HepG2 (cell line): ENCODE measurements at regions not wholly inside any gene's neighbourhood (a gene's known extent, or its start where the extent isn't known, plus 50 kb on each side); places are given as distances from the start of the nearest gene placed in this dataset.

Experiments
- ATAC-seq: fragments of 200-7000 bp; cut with Tn5 transposase; 3 replicates; pipeline ENCODE4 v1.9.1; 2020; ENCODE audit warnings: mild to moderate bottlenecking, moderate library complexity
- BruUV-seq: library from RNA; stranded (reverse); fragments of 400-500 nt; replicated peaks from 2 replicates; lab custom pipeline; 2021; lab: Mats Ljungman, UMichigan
- CTCF ChIA-PET: fragments of 300-600 bp; formaldehyde crosslinking; extraction: SDS; loops from one replicate; lab custom pipeline; 2021; ENCODE audit warnings: low total read pairs, inconsistent platforms, low intra/inter-chr PET ratio; lab: Yijun Ruan, JAX
- POLR2A ChIA-PET: fragments of 350-600 bp; sonication (Branson Sonifier 250); formaldehyde crosslinking; loops from one replicate; lab custom pipeline; 2020; ENCODE audit warnings: antibody characterized with exemption, inconsistent platforms; lab: Yijun Ruan, JAX
- DNase-seq: peaks from one replicate; pipeline ENCODE4 v3.0.0-alpha.2; 2015; ENCODE audit warnings: low spot score
- FAIRE-seq: peaks from 3 replicates; lab custom pipeline; 2011; peaks lifted over from hg19 to GRCh38; lab: Jason Lieb, UNC
- H2AFZ ChIP-seq: one replicate; pipeline ENCODE4 v1.6.1; 2011; ENCODE audit warnings: low read length, inconsistent platforms
- H3K27ac ChIP-seq: fragments of 300-600 bp; 3 replicates; pipeline ENCODE4 v1.8.0; 2011; ENCODE audit warnings: mixed run types, mild to moderate bottlenecking, mixed read lengths, low read length, inconsistent platforms; ENCODE audit not compliant: insufficient read depth; ENCODE audit errors: extremely low read length
- H3K27me3 ChIP-seq, 2 experiments: fragments of 200-600 bp in 1 of 2; 2 replicates in 1 of 2; 3 replicates in 1 of 2; pipeline versions ENCODE4 v1.6.0 to v1.8.0; 2011; ENCODE audit warnings: low read length in 2 of 2, mild to moderate bottlenecking in 2 of 2, moderate library complexity in 2 of 2, inconsistent platforms in 1 of 2; ENCODE audit not compliant: insufficient read depth in 2 of 2, control insufficient read depth in 1 of 2
- H3K36me3 ChIP-seq, 2 experiments: fragments of 200-600 bp in 1 of 2; replicated peaks in 1 of 2; 2 replicates in 1 of 2; 3 replicates in 1 of 2; pipeline versions ENCODE4 v1.5.1 to v1.8.0; 2011; ENCODE audit warnings: low read length in 2 of 2, inconsistent platforms in 1 of 2; ENCODE audit not compliant: insufficient read depth in 2 of 2, control insufficient read depth in 1 of 2
- H3K4me1 ChIP-seq: 2 replicates; pipeline ENCODE4 v1.5.1; 2012; ENCODE audit warnings: low read length, inconsistent platforms; ENCODE audit not compliant: insufficient read depth
- H3K4me2 ChIP-seq: 2 replicates; pipeline ENCODE4 v1.6.0; 2011; ENCODE audit warnings: low read depth, low read length, inconsistent platforms
- H3K4me3 ChIP-seq, 3 experiments: fragments of 200-600 bp in 1 of 3; sonication (generic), shearing (Covaris generic) in 1 of 3; replicated peaks in 1 of 3; 2 replicates each; pipeline ENCODE4 v1.5.1; 2011 to 2016; ENCODE audit warnings: low read length in 3 of 3, inconsistent platforms in 2 of 3, low read depth in 2 of 3, mild to moderate bottlenecking in 2 of 3, control low read depth in 1 of 3, mixed read lengths in 1 of 3; ENCODE audit not compliant: insufficient read depth in 1 of 3
- H3K79me2 ChIP-seq: one replicate; pipeline ENCODE4 v1.6.1; 2011; ENCODE audit warnings: low read length, inconsistent platforms; ENCODE audit not compliant: insufficient read depth
- H3K9ac ChIP-seq: 2 replicates; pipeline ENCODE4 v1.6.0; 2011; ENCODE audit warnings: mild to moderate bottlenecking, low read depth, low read length, inconsistent platforms; ENCODE audit not compliant: insufficient read depth
- H3K9me3 ChIP-seq: 2 replicates; pipeline ENCODE4 v1.5.1; 2012; ENCODE audit warnings: mild to moderate bottlenecking, low read length
- H4K20me1 ChIP-seq: 2 replicates; pipeline ENCODE4 v1.6.0; 2011; ENCODE audit warnings: inconsistent platforms, mild to moderate bottlenecking, low read length, moderate library complexity; ENCODE audit not compliant: insufficient read depth
- CSRNP1 ChIP-seq: sonication (generic); formaldehyde crosslinking; IDR thresholded peaks from 2 replicates; pipeline ENCODE4 v1.8.1; 2023; ENCODE audit warnings: mild to moderate bottlenecking, missing genetic modification reagents
- GLI4 ChIP-seq: sonication (generic); formaldehyde crosslinking; IDR thresholded peaks from 2 replicates; pipeline ENCODE4 v1.5.1; 2020; ENCODE audit warnings: missing genetic modification reagents, mild to moderate bottlenecking, moderate library complexity, borderline replicate concordance
- HNF1B ChIP-seq: sonication (generic); formaldehyde crosslinking; IDR thresholded peaks from 2 replicates; pipeline ENCODE4 v1.5.1; 2020; ENCODE audit warnings: mild to moderate bottlenecking, moderate library complexity, missing genetic modification reagents
- MBD4 ChIP-seq: IDR thresholded peaks from 2 replicates; pipeline ENCODE4 v1.6.1; 2012; ENCODE audit warnings: low read length, inconsistent platforms, borderline replicate concordance
- NR2F1 ChIP-seq, 2 experiments: fragments of 450-650 bp in 1 of 2; formaldehyde crosslinking in 1 of 2; IDR thresholded peaks; 2 replicates each; pipeline versions ENCODE4 v1.5.0 to v1.6.1; 2016 to 2020; ENCODE audit warnings: mild to moderate bottlenecking in 1 of 2, missing compliant biosample characterization in 1 of 2, missing genetic modification reagents in 1 of 2, moderate library complexity in 1 of 2
- RXRB ChIP-seq: IDR thresholded peaks from 2 replicates; pipeline ENCODE4 v1.6.1; 2016; ENCODE audit warnings: borderline replicate concordance, missing genetic modification reagents, missing compliant biosample characterization
- ZNF550 ChIP-seq: sonication (generic); formaldehyde crosslinking; IDR thresholded peaks from 2 replicates; pipeline ENCODE4 v1.4.0; 2020; ENCODE audit warnings: mild to moderate bottlenecking, missing genetic modification reagents, borderline replicate concordance
- ZNF564 ChIP-seq: sonication (generic); formaldehyde crosslinking; IDR thresholded peaks from 2 replicates; pipeline ENCODE4 v1.8.1; 2023; ENCODE audit warnings: mild to moderate bottlenecking, missing genetic modification reagents
- ZNF782 ChIP-seq: sonication (generic); formaldehyde crosslinking; IDR thresholded peaks from 2 replicates; pipeline ENCODE4 v1.4.0; 2020; ENCODE audit warnings: missing genetic modification reagents, mild to moderate bottlenecking, borderline replicate concordance
- WGBS: methylation state at CpG from one replicate; pipeline ENCODE4 v1.1.6; 2017; ENCODE audit warnings: low lambda C conversion rate; 5-methylcytosine and 5-hydroxymethylcytosine counted together
- in situ Hi-C: cut with HindIII; loops from 2 replicates; pipeline ENCODE4 v1.10.0; 2017; ENCODE audit warnings: low pct_unique_long_range_greater_than_20kb; ENCODE audit not compliant: extremely low pct_ligation_motif_present
- intact Hi-C: fragments of 100-400 bp; cut with micrococcal nuclease; formaldehyde crosslinking; loops from one replicate; pipeline ENCODE4 v1.10.0; 2022; ENCODE audit not compliant: unreplicated experiment
- TF ChIP-seq, protein P1 (sequence below): sonication (generic); formaldehyde crosslinking; IDR thresholded peaks from 2 replicates; pipeline ENCODE4 v1.4.0; 2020; ENCODE audit warnings: missing genetic modification reagents, borderline replicate concordance

GRCh38 chr7:113783403-113783802 is 135.4 kb downstream of the PPP1R3A start:
- in situ Hi-C loops, result no loop called here
- H3K4me1 ChIP-seq, result no peaks in the 10 kb centered on the region
- H3K27me3 ChIP-seq, result no peaks in the 10 kb centered on the region

More at GRCh38 chr7:113783403-113783802, 135.4 kb downstream of the PPP1R3A start:
- Histone ChIP-seq H3K9me3 (no peaks in the 10 kb centered on the region), H2AFZ (no peak overlapping the region), H3K9ac (no peak overlapping the region), H3K36me3 (no peaks in the 10 kb centered on the region)
- TF ChIP-seq HNF1B, result no peak
- TF ChIP-seq ZNF564 (CRISPR knock-in tag), result no peak
- TF ChIP-seq NR2F1 (CRISPR knock-in tag; IDR thresholded peaks at IDR 0.05), result no peak
- no peak for TF ChIP-seq ZNF550
- TF ChIP-seq GLI4 (CRISPR knock-in tag), result no peak
- no peak for TF ChIP-seq ZNF782 (CRISPR knock-in tag)
- TF ChIP-seq MBD4, result no peak
- TF ChIP-seq CSRNP1 (CRISPR knock-in tag), result no peak
- no peak for TF ChIP-seq RXRB (CRISPR knock-in tag)
- TF ChIP-seq, protein P1, sequence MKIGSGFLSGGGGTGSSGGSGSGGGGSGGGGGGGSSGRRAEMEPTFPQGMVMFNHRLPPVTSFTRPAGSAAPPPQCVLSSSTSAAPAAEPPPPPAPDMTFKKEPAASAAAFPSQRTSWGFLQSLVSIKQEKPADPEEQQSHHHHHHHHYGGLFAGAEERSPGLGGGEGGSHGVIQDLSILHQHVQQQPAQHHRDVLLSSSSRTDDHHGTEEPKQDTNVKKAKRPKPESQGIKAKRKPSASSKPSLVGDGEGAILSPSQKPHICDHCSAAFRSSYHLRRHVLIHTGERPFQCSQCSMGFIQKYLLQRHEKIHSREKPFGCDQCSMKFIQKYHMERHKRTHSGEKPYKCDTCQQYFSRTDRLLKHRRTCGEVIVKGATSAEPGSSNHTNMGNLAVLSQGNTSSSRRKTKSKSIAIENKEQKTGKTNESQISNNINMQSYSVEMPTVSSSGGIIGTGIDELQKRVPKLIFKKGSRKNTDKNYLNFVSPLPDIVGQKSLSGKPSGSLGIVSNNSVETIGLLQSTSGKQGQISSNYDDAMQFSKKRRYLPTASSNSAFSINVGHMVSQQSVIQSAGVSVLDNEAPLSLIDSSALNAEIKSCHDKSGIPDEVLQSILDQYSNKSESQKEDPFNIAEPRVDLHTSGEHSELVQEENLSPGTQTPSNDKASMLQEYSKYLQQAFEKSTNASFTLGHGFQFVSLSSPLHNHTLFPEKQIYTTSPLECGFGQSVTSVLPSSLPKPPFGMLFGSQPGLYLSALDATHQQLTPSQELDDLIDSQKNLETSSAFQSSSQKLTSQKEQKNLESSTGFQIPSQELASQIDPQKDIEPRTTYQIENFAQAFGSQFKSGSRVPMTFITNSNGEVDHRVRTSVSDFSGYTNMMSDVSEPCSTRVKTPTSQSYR (CRISPR knock-in tag), result no peak
- TF ChIP-seq, all 625 proteins: peak for 0
- ChIA-PET POLR2A (no interaction called here), CTCF (interaction anchor here (1.2 kb wide), 1 partner anchor 9 kb away, joined by 3 read pairs; no protein-coding TSS in a partner anchor)
- Histone ChIP-seq H4K20me1 (no peaks in the 10 kb centered on the region), H3K27ac (no peak overlapping the region), H3K4me2 (no peak overlapping the region), H3K79me2 (no peaks in the 10 kb centered on the region), H3K4me3 (no peak overlapping the region)
- 3% methylated on average over 4 of the region's 4 CpGs for WGBS
- FAIRE-seq, result no peak
- intact Hi-C loops, result no loop called here
- DNase-seq, result no peak
- ATAC-seq, result no peak
- no TSS peak for BruUV-seq
